Esophagus squamous epithelium (tissue), 4 donors: ENCODE measurements at regions not wholly inside any gene's neighbourhood (a gene's known extent, or its start where the extent isn't known, plus 50 kb on each side); places are given as distances from the start of the nearest gene placed in this dataset.

Experiments
- POLR2A ChIP-seq, 4 donors: fragments of 450-650 bp; IDR thresholded peaks; one replicate each; pipeline ENCODE4 v1.6.1; 2017; ENCODE audit warnings: antibody characterized with exemption in 4 of 4, mild to moderate bottlenecking in 4 of 4, moderate library complexity in 3 of 4
- TF ChIP-seq, protein P1 (sequence below), 6 experiments: fragments of 450-650 bp in 4 of 6; fragments of 200-600 bp in 2 of 6; sonication (generic) in 2 of 6; IDR thresholded peaks; one replicate each; pipeline ENCODE4 v1.5.1; 2016 to 2019; ENCODE audit warnings: antibody characterized with exemption in 6 of 6, mild to moderate bottlenecking in 4 of 6, moderate library complexity in 4 of 6

DNA sequence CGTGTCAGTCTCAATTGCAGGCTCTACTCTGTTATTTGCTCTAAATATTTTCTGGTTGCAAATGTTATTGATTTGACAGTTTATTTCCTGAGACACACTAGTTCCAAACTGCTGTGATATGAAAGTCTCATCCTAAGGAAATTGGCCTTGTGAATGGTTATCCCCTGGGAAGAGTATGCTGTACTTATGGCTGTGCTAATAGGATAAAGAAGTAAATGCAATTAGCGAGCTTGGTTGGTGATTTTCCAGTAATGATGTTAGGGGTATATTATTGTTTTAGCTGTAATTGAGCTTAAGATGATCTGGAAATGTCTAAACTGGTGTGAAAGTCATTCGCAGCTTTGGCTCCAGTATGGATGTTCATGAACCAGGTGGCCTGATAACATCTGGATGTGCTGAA is 197.9 kb downstream of the SUDS3 start:
- TF ChIP-seq, protein P1, sequence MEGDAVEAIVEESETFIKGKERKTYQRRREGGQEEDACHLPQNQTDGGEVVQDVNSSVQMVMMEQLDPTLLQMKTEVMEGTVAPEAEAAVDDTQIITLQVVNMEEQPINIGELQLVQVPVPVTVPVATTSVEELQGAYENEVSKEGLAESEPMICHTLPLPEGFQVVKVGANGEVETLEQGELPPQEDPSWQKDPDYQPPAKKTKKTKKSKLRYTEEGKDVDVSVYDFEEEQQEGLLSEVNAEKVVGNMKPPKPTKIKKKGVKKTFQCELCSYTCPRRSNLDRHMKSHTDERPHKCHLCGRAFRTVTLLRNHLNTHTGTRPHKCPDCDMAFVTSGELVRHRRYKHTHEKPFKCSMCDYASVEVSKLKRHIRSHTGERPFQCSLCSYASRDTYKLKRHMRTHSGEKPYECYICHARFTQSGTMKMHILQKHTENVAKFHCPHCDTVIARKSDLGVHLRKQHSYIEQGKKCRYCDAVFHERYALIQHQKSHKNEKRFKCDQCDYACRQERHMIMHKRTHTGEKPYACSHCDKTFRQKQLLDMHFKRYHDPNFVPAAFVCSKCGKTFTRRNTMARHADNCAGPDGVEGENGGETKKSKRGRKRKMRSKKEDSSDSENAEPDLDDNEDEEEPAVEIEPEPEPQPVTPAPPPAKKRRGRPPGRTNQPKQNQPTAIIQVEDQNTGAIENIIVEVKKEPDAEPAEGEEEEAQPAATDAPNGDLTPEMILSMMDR (IDR thresholded peaks at IDR 0.05) = no peak
- no peak for TF ChIP-seq POLR2A (IDR thresholded peaks at IDR 0.05)
